ENCODE measurements at regions not wholly inside any gene's neighbourhood (a gene's known extent, or its start where the extent isn't known, plus 50 kb on each side); places are given as distances from the start of the nearest gene placed in this dataset.

DNA sequence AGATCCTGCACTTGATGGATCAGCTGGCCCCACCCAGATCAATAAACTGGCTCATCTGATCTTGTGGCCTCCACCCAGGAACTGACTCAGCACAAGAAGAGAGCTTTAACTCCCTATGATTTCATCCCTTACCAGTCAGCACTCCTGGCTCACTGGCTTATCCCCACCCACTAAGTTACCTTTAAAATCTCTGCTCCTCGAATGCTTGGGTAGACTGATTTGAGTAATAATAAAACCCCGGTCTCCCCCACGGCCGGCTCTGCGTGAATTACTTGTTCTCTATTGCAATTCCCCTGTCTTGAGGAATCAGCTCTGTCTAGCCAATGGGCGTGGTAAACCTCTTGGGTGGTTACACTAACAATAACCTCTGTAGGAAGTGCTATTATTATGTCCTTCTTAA is 83.7 kb downstream of the MBL2 start:
- TF ChIP-seq GATA3 (IDR thresholded peaks at IDR 0.05; ENCODE audit: low read depth, low read length) (no peak), GATA2 (IDR thresholded peaks at IDR 0.05; ENCODE audit: low read depth, low read length) (no peak)
